ENCODE measurements at regions not wholly inside any gene's neighbourhood (a gene's known extent, or its start where the extent isn't known, plus 50 kb on each side); places are given as distances from the start of the nearest gene placed in this dataset.

GRCh38 chr11:111019871-111020670 lies 225.5 kb upstream of the POU2AF2 start:
- TF ChIP-seq EP300 (IDR thresholded peaks at IDR 0.05) (no peak), CTCF (IDR thresholded peaks at IDR 0.05) (no peak)

Measured in suprapubic skin (tissue), 3 donors.